ENCODE measurements at regions not wholly inside any gene's neighbourhood (a gene's known extent, or its start where the extent isn't known, plus 50 kb on each side); places are given as distances from the start of the nearest gene placed in this dataset.

DNA sequence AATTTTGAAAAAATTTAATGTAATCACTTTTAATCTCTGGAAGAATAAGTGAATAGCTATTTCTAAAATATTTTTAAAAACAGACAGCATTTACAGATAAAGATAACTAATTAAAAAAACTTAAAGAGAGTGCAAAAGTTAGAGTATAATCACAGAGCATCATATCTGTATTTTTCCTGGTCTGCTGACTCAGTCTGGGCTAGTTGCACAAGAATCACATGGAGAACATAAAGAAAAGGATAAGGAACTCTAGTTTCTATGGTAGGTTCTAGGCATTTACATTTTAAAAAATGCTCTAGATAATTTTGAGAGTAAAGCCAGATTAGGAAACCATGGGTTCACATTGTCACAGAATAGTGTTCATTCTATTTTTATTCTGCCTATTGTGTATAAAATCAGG, 347.4 kb downstream of the PSAT1 start:
- intact Hi-C loops (cut with DNase I; ENCODE audit: low total_unique reads): no loop called here
- H3K36me3 ChIP-seq: no peaks in the 10 kb centered on the region
- TF ChIP-seq POLR2A (IDR thresholded peaks at IDR 0.05): no peak
- TF ChIP-seq POLR2AphosphoS5 (IDR thresholded peaks at IDR 0.05): no peak
- TF ChIP-seq, protein P1, sequence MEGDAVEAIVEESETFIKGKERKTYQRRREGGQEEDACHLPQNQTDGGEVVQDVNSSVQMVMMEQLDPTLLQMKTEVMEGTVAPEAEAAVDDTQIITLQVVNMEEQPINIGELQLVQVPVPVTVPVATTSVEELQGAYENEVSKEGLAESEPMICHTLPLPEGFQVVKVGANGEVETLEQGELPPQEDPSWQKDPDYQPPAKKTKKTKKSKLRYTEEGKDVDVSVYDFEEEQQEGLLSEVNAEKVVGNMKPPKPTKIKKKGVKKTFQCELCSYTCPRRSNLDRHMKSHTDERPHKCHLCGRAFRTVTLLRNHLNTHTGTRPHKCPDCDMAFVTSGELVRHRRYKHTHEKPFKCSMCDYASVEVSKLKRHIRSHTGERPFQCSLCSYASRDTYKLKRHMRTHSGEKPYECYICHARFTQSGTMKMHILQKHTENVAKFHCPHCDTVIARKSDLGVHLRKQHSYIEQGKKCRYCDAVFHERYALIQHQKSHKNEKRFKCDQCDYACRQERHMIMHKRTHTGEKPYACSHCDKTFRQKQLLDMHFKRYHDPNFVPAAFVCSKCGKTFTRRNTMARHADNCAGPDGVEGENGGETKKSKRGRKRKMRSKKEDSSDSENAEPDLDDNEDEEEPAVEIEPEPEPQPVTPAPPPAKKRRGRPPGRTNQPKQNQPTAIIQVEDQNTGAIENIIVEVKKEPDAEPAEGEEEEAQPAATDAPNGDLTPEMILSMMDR (IDR thresholded peaks at IDR 0.05): no peak
- H3K9me3 ChIP-seq: peaks cover 0 to 23% of the 10 kb centered on the region in 2 donors
- DNase-seq (ENCODE audit: low spot score in 2 of 2): no peak
- H3K4me3 ChIP-seq: no peak overlapping the region
- H3K4me1 ChIP-seq: no peaks in the 10 kb centered on the region
- no peaks in the 10 kb centered on the region for H3K27me3 ChIP-seq
- H3K27ac ChIP-seq: no peak overlapping the region

DNA sequence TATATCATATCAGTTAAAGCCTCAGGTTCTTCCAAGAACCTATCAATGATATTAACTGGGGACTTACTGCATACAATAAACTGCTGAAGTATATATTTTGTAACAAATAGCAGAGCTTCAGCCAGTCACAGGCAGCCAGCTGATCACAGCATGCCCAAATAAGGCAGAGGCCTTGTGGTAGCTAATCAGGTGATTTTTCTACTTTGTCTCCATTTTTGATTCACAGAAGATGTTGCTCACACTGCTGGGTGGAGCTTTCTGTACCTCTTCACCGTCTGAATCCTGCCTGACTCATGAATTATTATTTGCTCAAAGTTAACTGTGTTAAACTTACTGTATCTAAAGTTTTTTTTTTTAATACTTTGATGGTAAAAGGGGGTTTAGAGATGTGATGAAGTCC, 357.4 kb downstream of the PSAT1 start:
- H3K27ac ChIP-seq: no peak overlapping the region
- H3K9me3 ChIP-seq: no peaks in the 10 kb centered on the region
- TF ChIP-seq POLR2A (IDR thresholded peaks at IDR 0.05) (no peak), POLR2AphosphoS5 (IDR thresholded peaks at IDR 0.05) (no peak)
- TF ChIP-seq, protein P1 (IDR thresholded peaks at IDR 0.05): no peak
- no peak overlapping the region for H3K4me3 ChIP-seq
- intact Hi-C loops (cut with DNase I; ENCODE audit: low total_unique reads): no loop called here
- no peak for DNase-seq (ENCODE audit: low spot score in 2 of 2)
- H3K36me3 ChIP-seq: no peaks in the 10 kb centered on the region
- H3K4me1 ChIP-seq: no peaks in the 10 kb centered on the region
- H3K27me3 ChIP-seq: no peaks in the 10 kb centered on the region

DNA sequence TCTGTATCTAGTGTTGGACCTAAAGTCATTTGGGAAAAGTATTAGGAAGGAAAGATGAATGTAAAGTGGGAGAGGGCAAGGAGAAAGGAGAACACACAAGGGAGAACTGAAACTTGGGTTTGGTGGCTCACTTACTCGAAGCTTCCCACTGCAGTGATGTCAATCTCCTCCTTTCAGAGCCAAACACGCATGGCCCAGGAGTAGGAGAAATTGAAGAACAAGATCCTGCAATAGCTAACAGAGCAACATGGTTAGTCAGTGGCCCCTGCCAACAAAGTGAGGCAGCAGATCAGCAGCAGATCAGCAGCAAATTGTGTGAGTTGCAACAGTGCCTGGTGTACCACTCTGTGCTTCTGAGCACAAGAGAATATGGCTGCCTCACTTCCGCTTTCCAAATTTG, 366.4 kb downstream of the PSAT1 start:
- TF ChIP-seq POLR2A (IDR thresholded peaks at IDR 0.05) (no peak), POLR2AphosphoS5 (IDR thresholded peaks at IDR 0.05) (no peak)
- TF ChIP-seq, protein P1 (IDR thresholded peaks at IDR 0.05): no peak
- Histone ChIP-seq H3K27ac (no peak overlapping the region), H3K9me3 (no peaks in the 10 kb centered on the region), H3K4me3 (no peak overlapping the region), H3K36me3 (no peaks in the 10 kb centered on the region), H3K4me1 (no peaks in the 10 kb centered on the region), H3K27me3 (no peaks in the 10 kb centered on the region)
- intact Hi-C loops (cut with DNase I; ENCODE audit: low total_unique reads): no loop called here
- no peak for DNase-seq (ENCODE audit: low spot score in 2 of 2)

DNA sequence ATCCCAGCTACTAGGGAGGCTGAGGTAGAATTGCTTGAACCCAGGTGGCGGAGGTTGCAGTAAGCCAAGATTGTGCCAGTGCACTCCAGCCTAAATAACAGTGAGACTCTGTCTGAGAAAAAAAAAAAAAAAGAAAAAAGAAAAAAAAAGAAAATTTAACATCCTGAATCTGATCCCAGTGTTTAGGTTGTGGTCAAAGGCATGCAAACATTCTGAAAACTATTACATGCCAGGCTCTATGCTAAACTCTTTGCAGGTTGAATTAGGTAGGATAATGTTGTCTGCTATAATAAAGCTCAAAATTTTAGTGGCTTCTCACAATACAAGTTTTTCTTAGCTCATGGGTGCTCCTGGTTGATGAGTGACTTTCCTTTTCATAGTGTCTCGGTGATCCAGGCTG, 367.4 kb downstream of the PSAT1 start:
- Histone ChIP-seq H3K9me3 (no peaks in the 10 kb centered on the region), H3K4me1 (no peaks in the 10 kb centered on the region), H3K27ac (no peak overlapping the region), H3K27me3 (no peaks in the 10 kb centered on the region), H3K4me3 (no peak overlapping the region), H3K36me3 (no peaks in the 10 kb centered on the region)
- TF ChIP-seq, protein P1 (IDR thresholded peaks at IDR 0.05): no peak
- no peak for TF ChIP-seq POLR2AphosphoS5 (IDR thresholded peaks at IDR 0.05)
- no peak for TF ChIP-seq POLR2A (IDR thresholded peaks at IDR 0.05)
- DNase-seq (ENCODE audit: low spot score in 2 of 2): no peak
- intact Hi-C loops (cut with DNase I; ENCODE audit: low total_unique reads): no loop called here

DNA sequence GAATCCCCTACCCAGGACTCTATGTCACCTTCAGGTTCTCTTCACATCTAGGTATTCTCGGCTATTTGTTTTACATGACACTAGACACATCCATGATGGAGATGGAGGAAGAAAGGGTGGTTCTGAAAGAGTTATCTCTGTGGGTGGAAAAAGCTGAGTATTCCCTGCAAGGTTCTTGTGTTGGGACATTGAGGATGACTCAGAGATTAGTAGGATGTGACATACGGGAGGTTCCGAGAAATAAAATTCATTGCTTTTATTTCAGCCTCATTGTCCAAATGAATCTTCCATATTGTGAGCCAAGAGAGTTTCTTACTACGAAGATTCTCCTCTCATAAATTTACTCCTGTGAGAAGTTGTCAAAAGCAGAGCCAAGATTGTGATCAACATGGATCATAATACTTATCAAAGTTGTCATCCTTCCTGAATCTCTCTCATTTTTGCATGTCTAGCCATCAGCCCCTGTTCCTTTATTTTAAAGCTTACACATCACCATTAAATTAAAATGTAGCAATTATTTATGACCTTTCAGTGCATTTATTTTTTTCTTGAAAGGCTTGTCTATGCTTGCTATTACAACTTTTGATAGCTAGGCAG, 370.0 kb downstream of the PSAT1 start:
- H3K27ac ChIP-seq: no peak overlapping the region
- H3K27me3 ChIP-seq: no peaks in the 10 kb centered on the region
- intact Hi-C loops (cut with DNase I; ENCODE audit: low total_unique reads): no loop called here
- H3K9me3 ChIP-seq: no peaks in the 10 kb centered on the region
- H3K4me3 ChIP-seq: no peak overlapping the region
- DNase-seq (ENCODE audit: low spot score in 2 of 2): no peak
- TF ChIP-seq POLR2A (IDR thresholded peaks at IDR 0.05) (no peak), POLR2AphosphoS5 (IDR thresholded peaks at IDR 0.05) (no peak)
- TF ChIP-seq, protein P1 (IDR thresholded peaks at IDR 0.05): no peak
- H3K4me1 ChIP-seq: no peaks in the 10 kb centered on the region
- no peaks in the 10 kb centered on the region for H3K36me3 ChIP-seq

All from breast epithelium (tissue), 4 donors.